ENCODE measurements at regions not wholly inside any gene's neighbourhood (a gene's known extent, or its start where the extent isn't known, plus 50 kb on each side); places are given as distances from the start of the nearest gene placed in this dataset.
"Not testable (repeated sequence)": the region's sequence is repeated elsewhere in the genome, so short reads cannot be mapped to it uniquely, and the experiment has no call there.

GRCh38 chr9:89861371-89861770 is 256.6 kb downstream of the GADD45G start:
- H3K9ac ChIP-seq (ENCODE audit: low read depth in 2 of 2, low read length in 2 of 2); DNase-seq; H3K4me3 ChIP-seq; intact Hi-C loops (cut with DNase I); H3K36me3 ChIP-seq; H3K27ac ChIP-seq; H3K9me3 ChIP-seq; H3K4me1 ChIP-seq; H3K27me3 ChIP-seq: not testable (repeated sequence)

- Histone ChIP-seq H3K9me3 (no peaks in the 10 kb centered on the region), H3K4me3 (no peak overlapping the region), H3K27ac (no peak overlapping the region), H3K36me3 (no peaks in the 10 kb centered on the region), H3K4me1 (no peaks in the 10 kb centered on the region), H3K27me3 (no peaks in the 10 kb centered on the region), H3K9ac (ENCODE audit: low read depth in 2 of 2, low read length in 2 of 2) (no peak overlapping the region)
- intact Hi-C loops (cut with DNase I), result no loop called here
- TF ChIP-seq, protein P1, sequence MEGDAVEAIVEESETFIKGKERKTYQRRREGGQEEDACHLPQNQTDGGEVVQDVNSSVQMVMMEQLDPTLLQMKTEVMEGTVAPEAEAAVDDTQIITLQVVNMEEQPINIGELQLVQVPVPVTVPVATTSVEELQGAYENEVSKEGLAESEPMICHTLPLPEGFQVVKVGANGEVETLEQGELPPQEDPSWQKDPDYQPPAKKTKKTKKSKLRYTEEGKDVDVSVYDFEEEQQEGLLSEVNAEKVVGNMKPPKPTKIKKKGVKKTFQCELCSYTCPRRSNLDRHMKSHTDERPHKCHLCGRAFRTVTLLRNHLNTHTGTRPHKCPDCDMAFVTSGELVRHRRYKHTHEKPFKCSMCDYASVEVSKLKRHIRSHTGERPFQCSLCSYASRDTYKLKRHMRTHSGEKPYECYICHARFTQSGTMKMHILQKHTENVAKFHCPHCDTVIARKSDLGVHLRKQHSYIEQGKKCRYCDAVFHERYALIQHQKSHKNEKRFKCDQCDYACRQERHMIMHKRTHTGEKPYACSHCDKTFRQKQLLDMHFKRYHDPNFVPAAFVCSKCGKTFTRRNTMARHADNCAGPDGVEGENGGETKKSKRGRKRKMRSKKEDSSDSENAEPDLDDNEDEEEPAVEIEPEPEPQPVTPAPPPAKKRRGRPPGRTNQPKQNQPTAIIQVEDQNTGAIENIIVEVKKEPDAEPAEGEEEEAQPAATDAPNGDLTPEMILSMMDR (IDR thresholded peaks at IDR 0.05), result no peak
- no peak for DNase-seq
These were observed 257.5 kb downstream of the GADD45G start for GRCh38 chr9:89862316-89862715.

DNA sequence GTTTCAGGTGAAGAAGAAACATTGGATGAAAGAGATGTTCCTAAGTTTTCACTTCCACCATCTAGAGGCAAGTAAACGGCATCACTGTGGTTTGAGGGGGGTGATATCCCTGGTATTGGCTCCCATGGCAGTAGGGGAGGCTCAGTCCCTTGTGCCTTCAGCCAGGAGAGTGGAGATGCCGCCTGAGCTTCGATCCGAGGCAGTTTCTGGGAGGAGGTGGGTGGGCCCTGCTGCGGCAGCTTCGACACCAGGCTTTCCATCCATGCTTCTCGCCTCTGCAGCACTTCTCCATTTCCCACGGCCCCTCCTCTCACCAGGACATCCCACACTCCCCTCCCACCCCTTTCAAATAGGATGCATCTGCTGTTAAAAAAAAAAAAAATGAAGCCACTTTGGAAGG is 258.3 kb downstream of the GADD45G start:
- Histone ChIP-seq H3K36me3 (no peaks in the 10 kb centered on the region), H3K27me3 (no peaks in the 10 kb centered on the region), H3K4me3 (no peak overlapping the region), H3K9ac (ENCODE audit: low read depth in 2 of 2, low read length in 2 of 2) (no peak overlapping the region), H3K27ac (no peak overlapping the region), H3K4me1 (no peaks in the 10 kb centered on the region), H3K9me3 (no peaks in the 10 kb centered on the region)
- intact Hi-C loops (cut with DNase I), result no loop called here
- no peak for DNase-seq
- TF ChIP-seq, protein P1 (IDR thresholded peaks at IDR 0.05), result no peak

GRCh38 chr9:89863837-89864236 is 259.0 kb downstream of the GADD45G start:
- H3K9me3 ChIP-seq, result no peaks in the 10 kb centered on the region
- H3K27ac ChIP-seq, result no peak overlapping the region
- no peaks in the 10 kb centered on the region for H3K27me3 ChIP-seq
- no peaks in the 10 kb centered on the region for H3K36me3 ChIP-seq
- intact Hi-C loops (cut with DNase I), result no loop called here
- H3K4me1 ChIP-seq, result no peaks in the 10 kb centered on the region
- no peak overlapping the region for H3K9ac ChIP-seq (ENCODE audit: low read depth in 2 of 2, low read length in 2 of 2)
- DNase-seq, result no peak
- no peak overlapping the region for H3K4me3 ChIP-seq
- TF ChIP-seq, protein P1 (IDR thresholded peaks at IDR 0.05), result no peak

GRCh38 chr9:89864257-89864656 is 259.4 kb downstream of the GADD45G start:
- intact Hi-C loops (cut with DNase I), result no loop called here
- TF ChIP-seq, protein P1 (IDR thresholded peaks at IDR 0.05), result no peak
- DNase-seq, result no peak

DNA sequence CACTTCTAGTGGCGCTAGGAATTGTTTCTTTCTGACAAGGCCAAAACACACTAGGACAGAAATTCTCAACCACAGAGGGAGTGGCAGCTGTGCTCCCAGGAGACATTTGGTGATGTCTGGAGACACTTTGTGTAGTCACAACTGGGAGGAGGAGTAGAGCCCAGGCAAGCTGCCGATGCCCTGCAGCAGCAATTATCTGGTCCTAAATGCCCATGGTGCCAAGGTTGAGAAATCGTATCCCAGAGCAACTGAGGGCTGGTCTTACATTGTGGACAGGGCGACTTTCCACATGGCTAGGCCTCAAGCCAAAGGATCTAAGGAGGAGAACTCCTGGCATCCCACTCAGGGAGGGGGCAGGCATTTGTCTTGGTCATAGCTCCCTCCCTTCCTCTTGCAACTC is 259.9 kb downstream of the GADD45G start:
- Histone ChIP-seq H3K4me3 (no peak overlapping the region), H3K27ac (no peak overlapping the region), H3K9me3 (no peaks in the 10 kb centered on the region), H3K27me3 (no peaks in the 10 kb centered on the region), H3K4me1 (no peaks in the 10 kb centered on the region), H3K36me3 (no peaks in the 10 kb centered on the region), H3K9ac (ENCODE audit: low read depth in 2 of 2, low read length in 2 of 2) (no peak overlapping the region)
- intact Hi-C loops (cut with DNase I), result no loop called here
- TF ChIP-seq, protein P1 (IDR thresholded peaks at IDR 0.05), result no peak
- no peak for DNase-seq

More at GRCh38 chr9:89864257-89864656, 259.4 kb downstream of the GADD45G start:
- Histone ChIP-seq H3K4me1 (no peaks in the 10 kb centered on the region), H3K36me3 (no peaks in the 10 kb centered on the region), H3K9ac (ENCODE audit: low read depth in 2 of 2, low read length in 2 of 2) (no peak overlapping the region), H3K9me3 (no peaks in the 10 kb centered on the region), H3K27me3 (no peaks in the 10 kb centered on the region), H3K4me3 (no peak overlapping the region), H3K27ac (no peak overlapping the region)

Measured in colonic mucosa (tissue), 4 donors.